GM18870 (cell line): ENCODE measurements at regions not wholly inside any gene's neighbourhood (a gene's known extent, or its start where the extent isn't known, plus 50 kb on each side); places are given as distances from the start of the nearest gene placed in this dataset.

Experiments
- ATAC-seq: cut with Tn5 transposase; IDR thresholded peaks from one replicate; pipeline ENCODE4 v1.9.1; 2021; ENCODE audit warnings: moderate library complexity; ENCODE audit not compliant: unreplicated experiment

GRCh38 chr4:30783751-30784150 is 63.6 kb downstream of the PCDH7 start:
- no peak for ATAC-seq

GRCh38 chr4:30789219-30789671 is 69.1 kb downstream of the PCDH7 start:
- ATAC-seq: no peak

GRCh38 chr4:30790123-30790522 is 70.0 kb downstream of the PCDH7 start:
- ATAC-seq: no peak

GRCh38 chr4:30790998-30791397 is 70.8 kb downstream of the PCDH7 start:
- no peak for ATAC-seq

- no peak for ATAC-seq
These were observed 72.4 kb downstream of the PCDH7 start for GRCh38 chr4:30792601-30793000.

GRCh38 chr4:30801876-30802275 is 81.7 kb downstream of the PCDH7 start:
- no peak for ATAC-seq

GRCh38 chr4:30802622-30803323 is 82.6 kb downstream of the PCDH7 start:
- no peak for ATAC-seq

- ATAC-seq: no peak
These were observed 88.1 kb downstream of the PCDH7 start for GRCh38 chr4:30808276-30808675.

- ATAC-seq: no peak
These were observed 91.1 kb downstream of the PCDH7 start for GRCh38 chr4:30811296-30811695.

GRCh38 chr4:30815685-30816084 is 95.5 kb downstream of the PCDH7 start:
- no peak for ATAC-seq

GRCh38 chr4:30817447-30817846 is 97.3 kb downstream of the PCDH7 start:
- no peak for ATAC-seq

GRCh38 chr4:30818541-30818940 is 98.4 kb downstream of the PCDH7 start:
- no peak for ATAC-seq

- no peak for ATAC-seq
These were observed 101.1 kb downstream of the PCDH7 start for GRCh38 chr4:30821275-30821674.

GRCh38 chr4:30821859-30822612 is 101.9 kb downstream of the PCDH7 start:
- ATAC-seq: no peak

- no peak for ATAC-seq
These were observed 102.9 kb downstream of the PCDH7 start for GRCh38 chr4:30822911-30823551.

GRCh38 chr4:30825008-30825770 is 105.0 kb downstream of the PCDH7 start:
- no peak for ATAC-seq

GRCh38 chr4:30828264-30828926 is 108.2 kb downstream of the PCDH7 start:
- ATAC-seq: no peak

GRCh38 chr4:30832639-30833038 is 112.5 kb downstream of the PCDH7 start:
- no peak for ATAC-seq

- no peak for ATAC-seq
These were observed 113.0 kb downstream of the PCDH7 start for GRCh38 chr4:30833206-30833605.

GRCh38 chr4:30835044-30835443 is 114.9 kb downstream of the PCDH7 start:
- ATAC-seq: no peak

GRCh38 chr4:30836231-30836630 is 116.1 kb downstream of the PCDH7 start:
- no peak for ATAC-seq
